ENCODE measurements at regions not wholly inside any gene's neighbourhood (a gene's known extent, or its start where the extent isn't known, plus 50 kb on each side); places are given as distances from the start of the nearest gene placed in this dataset.

GRCh38 chr2:120546865-120547390 lies 188.7 kb upstream of the GLI2 start:
- Histone ChIP-seq H3K4me1 (peaks cover 0 to 32% (median 9%) of the 10 kb centered on the region in 3 donors), H3K4me3 (no peak overlapping the region), H3K27me3 (no peaks in the 10 kb centered on the region), H3K36me3 (no peaks in the 10 kb centered on the region), H3K27ac (no peak overlapping the region), H3K9me3 (no peaks in the 10 kb centered on the region)
- no peak for ATAC-seq
- 94 to 100% methylated on average over 2 to 3 of the region's 7 CpGs for WGBS, 2 donors (ENCODE audit: low coverage in 1 of 2)
- TF ChIP-seq CTCF (IDR thresholded peaks at IDR 0.05): no peak

- no peak for ATAC-seq
- TF ChIP-seq POLR2AphosphoS5 (IDR thresholded peaks at IDR 0.05) (no peak), CTCF (IDR thresholded peaks at IDR 0.05) (no peak), EP300 (IDR thresholded peaks at IDR 0.05) (no peak), POLR2A (IDR thresholded peaks at IDR 0.05) (no peak)
- Histone ChIP-seq H3K4me3 (no peak overlapping the region), H3K36me3 (no peaks in the 10 kb centered on the region), H3K27me3 (no peaks in the 10 kb centered on the region), H3K27ac (no peak overlapping the region), H3K4me1 (peaks cover 0 to 39% (median 16%) of the 10 kb centered on the region in 3 donors), H3K9me3 (no peaks in the 10 kb centered on the region)
- 100% methylated on average over 1 of the region's 1 CpG; no CpG with 5 or more reads in 1 of the 2 donors for WGBS, 2 donors (ENCODE audit: low coverage in 1 of 2)
These were observed 188.0 kb upstream of the GLI2 start for GRCh38 chr2:120547662-120548061.

GRCh38 chr2:120548627-120549608 lies 186.8 kb upstream of the GLI2 start:
- 82 to 85% methylated on average over 5 to 11 of the region's 16 CpGs for WGBS, 2 donors (ENCODE audit: low coverage in 1 of 2)
- no peak for ATAC-seq

GRCh38 chr2:120549841-120550240 lies 185.8 kb upstream of the GLI2 start:
- ATAC-seq: no peak
- peaks cover 0 to 48% (median 24%) of the 10 kb centered on the region in 3 donors for H3K4me1 ChIP-seq
- WGBS, 2 donors (ENCODE audit: low coverage in 1 of 2): 69 to 78% methylated on average over 3 to 4 of the region's 6 CpGs
- H3K27ac ChIP-seq: no peak overlapping the region
- H3K27me3 ChIP-seq: no peaks in the 10 kb centered on the region
- TF ChIP-seq POLR2AphosphoS5 (IDR thresholded peaks at IDR 0.05) (no peak), POLR2A (IDR thresholded peaks at IDR 0.05) (no peak), EP300 (IDR thresholded peaks at IDR 0.05) (no peak), CTCF (IDR thresholded peaks at IDR 0.05) (no peak)
- no peaks in the 10 kb centered on the region for H3K36me3 ChIP-seq
- H3K4me3 ChIP-seq: no peak overlapping the region
- no peaks in the 10 kb centered on the region for H3K9me3 ChIP-seq

More at GRCh38 chr2:120548627-120549608, 186.8 kb upstream of the GLI2 start:
- no peaks in the 10 kb centered on the region for H3K27me3 ChIP-seq
- no peaks in the 10 kb centered on the region for H3K36me3 ChIP-seq
- H3K27ac ChIP-seq: no peak overlapping the region
- peaks cover 0 to 48% (median 24%) of the 10 kb centered on the region in 3 donors for H3K4me1 ChIP-seq
- TF ChIP-seq CTCF (IDR thresholded peaks at IDR 0.05) (no peak), POLR2AphosphoS5 (IDR thresholded peaks at IDR 0.05) (no peak), POLR2A (IDR thresholded peaks at IDR 0.05) (no peak), EP300 (IDR thresholded peaks at IDR 0.05) (no peak)
- no peak overlapping the region for H3K4me3 ChIP-seq
- H3K9me3 ChIP-seq: no peaks in the 10 kb centered on the region

Data from gastroesophageal sphincter (tissue), 4 donors.